Activated naive CD4-positive, alpha-beta T cell treated with anti-CD3 and anti-CD28 coated beads for 36 hours (primary cell): ENCODE measurements at regions not wholly inside any gene's neighbourhood (a gene's known extent, or its start where the extent isn't known, plus 50 kb on each side); places are given as distances from the start of the nearest gene placed in this dataset.

Source experiments
- CTCF ChIA-PET: fragments of 350-600 bp; sonication (Branson Sonifier 250); formaldehyde crosslinking; loops from one replicate; lab custom pipeline; 2021; ENCODE audit warnings: antibody characterized with exemption; lab: Charles Lee
- DNase-seq: peaks from one replicate; pipeline ENCODE4 v3.0.0-alpha.2; 2020
- H3K27ac Mint-ChIP-seq: one replicate; pipeline ENCODE4 v1.8.0; 2021; ENCODE audit warnings: mild to moderate bottlenecking, mixed read lengths
- H3K27me3 Mint-ChIP-seq: one replicate; pipeline ENCODE4 v1.8.0; 2021; ENCODE audit warnings: low read depth, mixed read lengths
- H3K36me3 Mint-ChIP-seq: one replicate; pipeline ENCODE4 v1.8.0; 2021; ENCODE audit warnings: low read depth, mixed read lengths
- H3K4me1 Mint-ChIP-seq: one replicate; pipeline ENCODE4 v1.8.0; 2021; ENCODE audit warnings: low read depth, mixed read lengths
- H3K4me3 Mint-ChIP-seq: one replicate; pipeline ENCODE4 v1.8.0; 2021; ENCODE audit warnings: mild to moderate bottlenecking, moderate library complexity, mixed read lengths
- H3K9me3 Mint-ChIP-seq: one replicate; pipeline ENCODE4 v1.8.0; 2021; ENCODE audit warnings: mixed read lengths
- intact Hi-C: fragments of 100-400 bp; cut with micrococcal nuclease; formaldehyde crosslinking; loops from one replicate; pipeline ENCODE4 v1.15.1; 2023

- DNase-seq, result no peak
- H3K27me3 Mint-ChIP-seq, result no peaks in the 10 kb centered on the region
- H3K4me3 Mint-ChIP-seq, result no peak overlapping the region
- intact Hi-C loops, result no loop called here
- H3K36me3 Mint-ChIP-seq, result no peaks in the 10 kb centered on the region
- H3K9me3 Mint-ChIP-seq, result peaks cover 10% of the 10 kb centered on the region
- no peaks in the 10 kb centered on the region for H3K4me1 Mint-ChIP-seq
- H3K27ac Mint-ChIP-seq, result no peak overlapping the region
- CTCF ChIA-PET, result no interaction called here
Observed at GRCh38 chr11:103744496-103745153, 291.8 kb upstream of the DDI1 start.

GRCh38 chr11:103749158-103749557 lies 287.3 kb upstream of the DDI1 start:
- no peak for DNase-seq
- H3K27ac Mint-ChIP-seq, result no peak overlapping the region
- CTCF ChIA-PET, result no interaction called here
- no peak overlapping the region for H3K4me3 Mint-ChIP-seq
- H3K4me1 Mint-ChIP-seq, result no peaks in the 10 kb centered on the region
- intact Hi-C loops, result no loop called here
- H3K36me3 Mint-ChIP-seq, result no peaks in the 10 kb centered on the region
- H3K27me3 Mint-ChIP-seq, result peaks cover 2% of the 10 kb centered on the region
- H3K9me3 Mint-ChIP-seq, result peaks cover 10% of the 10 kb centered on the region

- intact Hi-C loops, result no loop called here
- Mint-ChIP-seq H3K4me3 (no peak overlapping the region), H3K9me3 (peaks cover 2% of the 10 kb centered on the region)
Observed at GRCh38 chr11:103768816-103769215, 267.6 kb upstream of the DDI1 start.

GRCh38 chr11:103773059-103773458 lies 263.4 kb upstream of the DDI1 start:
- intact Hi-C loops, result no loop called here
- Mint-ChIP-seq H3K4me3 (no peak overlapping the region), H3K27ac (no peak overlapping the region), H3K4me1 (no peaks in the 10 kb centered on the region), H3K9me3 (no peaks in the 10 kb centered on the region), H3K27me3 (no peaks in the 10 kb centered on the region), H3K36me3 (no peaks in the 10 kb centered on the region)
- CTCF ChIA-PET, result no interaction called here
- no peak for DNase-seq

More at GRCh38 chr11:103768816-103769215, 267.6 kb upstream of the DDI1 start:
- CTCF ChIA-PET, result no interaction called here
- H3K36me3 Mint-ChIP-seq, result no peaks in the 10 kb centered on the region
- no peak overlapping the region for H3K27ac Mint-ChIP-seq
- H3K27me3 Mint-ChIP-seq, result no peaks in the 10 kb centered on the region
- no peaks in the 10 kb centered on the region for H3K4me1 Mint-ChIP-seq
- DNase-seq, result no peak

GRCh38 chr11:103773537-103773936 lies 262.9 kb upstream of the DDI1 start:
- intact Hi-C loops, result no loop called here
- CTCF ChIA-PET, result no interaction called here
- DNase-seq, result no peak
- Mint-ChIP-seq H3K27ac (no peak overlapping the region), H3K9me3 (no peaks in the 10 kb centered on the region), H3K27me3 (no peaks in the 10 kb centered on the region), H3K4me3 (no peak overlapping the region), H3K4me1 (no peaks in the 10 kb centered on the region), H3K36me3 (no peaks in the 10 kb centered on the region)

- no peaks in the 10 kb centered on the region for H3K36me3 Mint-ChIP-seq
- intact Hi-C loops, result no loop called here
Observed at GRCh38 chr11:103779054-103779453, 257.4 kb upstream of the DDI1 start.

GRCh38 chr11:103789952-103790351 lies 246.5 kb upstream of the DDI1 start:
- Mint-ChIP-seq H3K9me3 (peaks cover 9% of the 10 kb centered on the region), H3K27ac (no peak overlapping the region), H3K36me3 (no peaks in the 10 kb centered on the region), H3K4me3 (no peak overlapping the region), H3K4me1 (no peaks in the 10 kb centered on the region), H3K27me3 (no peaks in the 10 kb centered on the region)
- no peak for DNase-seq
- CTCF ChIA-PET, result no interaction called here
- intact Hi-C loops, result no loop called here

More at GRCh38 chr11:103779054-103779453, 257.4 kb upstream of the DDI1 start:
- no peak overlapping the region for H3K4me3 Mint-ChIP-seq
- no peaks in the 10 kb centered on the region for H3K9me3 Mint-ChIP-seq
- H3K27ac Mint-ChIP-seq, result no peak overlapping the region
- no peaks in the 10 kb centered on the region for H3K27me3 Mint-ChIP-seq
- no peaks in the 10 kb centered on the region for H3K4me1 Mint-ChIP-seq
- no peak for DNase-seq
- CTCF ChIA-PET, result no interaction called here

- CTCF ChIA-PET, result no interaction called here
- Mint-ChIP-seq H3K4me3 (no peak overlapping the region), H3K27me3 (no peaks in the 10 kb centered on the region), H3K9me3 (peaks cover 9% of the 10 kb centered on the region), H3K27ac (no peak overlapping the region), H3K36me3 (no peaks in the 10 kb centered on the region), H3K4me1 (no peaks in the 10 kb centered on the region)
- no peak for DNase-seq
- intact Hi-C loops, result no loop called here
Observed at GRCh38 chr11:103792981-103793468, 243.4 kb upstream of the DDI1 start.

- no peaks in the 10 kb centered on the region for H3K27me3 Mint-ChIP-seq
- no peaks in the 10 kb centered on the region for H3K4me1 Mint-ChIP-seq
- no peak overlapping the region for H3K4me3 Mint-ChIP-seq
- no peaks in the 10 kb centered on the region for H3K36me3 Mint-ChIP-seq
- intact Hi-C loops, result no loop called here
- DNase-seq, result no peak
- CTCF ChIA-PET, result no interaction called here
- H3K27ac Mint-ChIP-seq, result no peak overlapping the region
- peaks cover 9% of the 10 kb centered on the region for H3K9me3 Mint-ChIP-seq
Observed at GRCh38 chr11:103794262-103794661, 242.2 kb upstream of the DDI1 start.

GRCh38 chr11:103798026-103798425 lies 238.4 kb upstream of the DDI1 start:
- CTCF ChIA-PET, result no interaction called here
- intact Hi-C loops, result no loop called here
- Mint-ChIP-seq H3K27ac (no peak overlapping the region), H3K9me3 (no peaks in the 10 kb centered on the region), H3K36me3 (no peaks in the 10 kb centered on the region), H3K4me1 (no peaks in the 10 kb centered on the region), H3K27me3 (no peaks in the 10 kb centered on the region), H3K4me3 (no peak overlapping the region)
- DNase-seq, result no peak

GRCh38 chr11:103798446-103798845 lies 238.0 kb upstream of the DDI1 start:
- Mint-ChIP-seq H3K4me3 (no peak overlapping the region), H3K9me3 (no peaks in the 10 kb centered on the region), H3K27me3 (no peaks in the 10 kb centered on the region), H3K27ac (no peak overlapping the region), H3K36me3 (no peaks in the 10 kb centered on the region), H3K4me1 (no peaks in the 10 kb centered on the region)
- CTCF ChIA-PET, result no interaction called here
- no peak for DNase-seq
- intact Hi-C loops, result no loop called here

GRCh38 chr11:103800406-103801114 lies 235.9 kb upstream of the DDI1 start:
- DNase-seq, result no peak
- H3K4me1 Mint-ChIP-seq, result no peaks in the 10 kb centered on the region
- H3K36me3 Mint-ChIP-seq, result no peaks in the 10 kb centered on the region
- intact Hi-C loops, result no loop called here
- no peaks in the 10 kb centered on the region for H3K27me3 Mint-ChIP-seq
- H3K4me3 Mint-ChIP-seq, result no peak overlapping the region
- no peak overlapping the region for H3K27ac Mint-ChIP-seq
- CTCF ChIA-PET, result no interaction called here
- no peaks in the 10 kb centered on the region for H3K9me3 Mint-ChIP-seq

GRCh38 chr11:103803062-103803461 lies 233.4 kb upstream of the DDI1 start:
- Mint-ChIP-seq H3K27ac (no peak overlapping the region), H3K36me3 (no peaks in the 10 kb centered on the region), H3K4me1 (no peaks in the 10 kb centered on the region), H3K9me3 (no peaks in the 10 kb centered on the region), H3K4me3 (no peak overlapping the region), H3K27me3 (no peaks in the 10 kb centered on the region)
- DNase-seq, result no peak
- intact Hi-C loops, result no loop called here
- CTCF ChIA-PET, result no interaction called here
